GM23338 (cell line): ENCODE measurements at regions not wholly inside any gene's neighbourhood (a gene's known extent, or its start where the extent isn't known, plus 50 kb on each side); places are given as distances from the start of the nearest gene placed in this dataset.

Source experiments
- ATAC-seq: fragments of 200-7000 bp; cut with Tn5 transposase; 3 replicates; pipeline ENCODE4 v1.9.1; 2020
- DNase-seq: peaks from one replicate; pipeline ENCODE4 v3.0.0-alpha.2; 2015; ENCODE audit warnings: low spot score
- H2AFZ ChIP-seq: fragments of 200-600 bp; sonication (generic); 2 replicates; pipeline ENCODE4 v1.8.0; 2016; ENCODE audit warnings: antibody characterized with exemption, mild to moderate bottlenecking, moderate library complexity
- H3F3A ChIP-seq: fragments of 200-600 bp; sonication (generic); replicated peaks from 2 replicates; pipeline ENCODE4 v1.8.0; 2017; ENCODE audit warnings: antibody characterized with exemption, mixed run types, low read depth
- H3K27ac ChIP-seq: fragments of 200-600 bp; sonication (generic); 2 replicates; pipeline ENCODE4 v1.6.1; 2016; ENCODE audit warnings: low read depth
- H3K27me3 ChIP-seq: fragments of 200-600 bp; sonication (generic); 2 replicates; pipeline ENCODE4 v1.8.0; 2016; ENCODE audit warnings: mild to moderate bottlenecking, mixed run types, moderate library complexity; ENCODE audit not compliant: insufficient read depth
- H3K36me3 ChIP-seq: fragments of 200-600 bp; sonication (generic); 2 replicates; pipeline ENCODE4 v1.8.0; 2016; ENCODE audit warnings: mild to moderate bottlenecking; ENCODE audit not compliant: insufficient read depth
- H3K4me1 ChIP-seq: fragments of 200-600 bp; sonication (generic); 2 replicates; pipeline ENCODE4 v1.8.0; 2016; ENCODE audit warnings: mild to moderate bottlenecking, moderate library complexity; ENCODE audit not compliant: insufficient read depth
- H3K4me2 ChIP-seq: fragments of 200-600 bp; sonication (generic); 2 replicates; pipeline ENCODE4 v1.7.1; 2017; ENCODE audit warnings: mixed run types
- H3K4me3 ChIP-seq: fragments of 200-600 bp; sonication (generic); 2 replicates; pipeline ENCODE4 v1.6.1; 2016; ENCODE audit warnings: mixed run types
- H3K79me2 ChIP-seq: fragments of 200-600 bp; sonication (generic); replicated peaks from 2 replicates; pipeline ENCODE4 v1.8.0; 2017; ENCODE audit warnings: mild to moderate bottlenecking; ENCODE audit not compliant: insufficient read depth
- H3K9me2 ChIP-seq: fragments of 200-600 bp; sonication (generic); 2 replicates; pipeline ENCODE4 v1.8.0; 2017; ENCODE audit not compliant: insufficient read depth
- H4K20me1 ChIP-seq: fragments of 200-600 bp; sonication (generic); replicated peaks from 2 replicates; pipeline ENCODE4 v1.8.0; 2017; ENCODE audit warnings: mild to moderate bottlenecking; ENCODE audit not compliant: insufficient read depth
- H3K27ac Mint-ChIP-seq: 2 replicates; pipeline ENCODE4 v1.8.0; 2020; ENCODE audit warnings: inconsistent platforms, mild to moderate bottlenecking, moderate library complexity, mixed read lengths
- H3K27me3 Mint-ChIP-seq: 3 replicates; pipeline ENCODE4 v1.8.0; 2022; ENCODE audit warnings: low read depth, mild to moderate bottlenecking, moderate library complexity, mixed read lengths, inconsistent platforms; ENCODE audit not compliant: insufficient read depth, poor library complexity
- H3K36me3 Mint-ChIP-seq: 3 replicates; pipeline ENCODE4 v1.8.0; 2021; ENCODE audit warnings: low read depth, mild to moderate bottlenecking, inconsistent platforms, moderate library complexity, mixed read lengths
- H3K4me1 Mint-ChIP-seq: 3 replicates; pipeline ENCODE4 v1.8.0; 2020; ENCODE audit warnings: mild to moderate bottlenecking, inconsistent platforms, mixed read lengths
- H3K4me3 Mint-ChIP-seq: 3 replicates; pipeline ENCODE4 v1.8.0; 2021; ENCODE audit warnings: moderate library complexity, mild to moderate bottlenecking, inconsistent platforms, mixed read lengths
- H3K9me3 Mint-ChIP-seq: 3 replicates; pipeline ENCODE4 v1.8.0; 2020; ENCODE audit warnings: moderate library complexity, mild to moderate bottlenecking, inconsistent platforms, mixed read lengths
- CREB1 ChIP-seq: fragments of 250-450 bp; sonication (Bioruptor Pico); IDR thresholded peaks from 2 replicates; pipeline ENCODE4 v1.5.0; 2020; ENCODE audit warnings: low read depth, mild to moderate bottlenecking, moderate library complexity
- CTCF ChIP-seq, 2 experiments: fragments of 200-600 bp in 1 of 2; sonication (generic) in 1 of 2; conservative IDR thresholded peaks; 2 replicates each; pipeline versions ENCODE4 v1.5.1 to v1.6.1; 2016 to 2017; ENCODE audit warnings: antibody characterized with exemption in 2 of 2, low read depth in 2 of 2, mild to moderate bottlenecking in 2 of 2, moderate library complexity in 1 of 2
- ETS1 ChIP-seq: IDR thresholded peaks from 2 replicates; pipeline ENCODE4 v1.6.1; 2016; ENCODE audit warnings: antibody characterized with exemption
- EZH2 ChIP-seq: fragments of 200-600 bp; sonication (generic); IDR thresholded peaks from one replicate; pipeline ENCODE4 v1.8.0; 2017; ENCODE audit warnings: antibody characterized with exemption, mild to moderate bottlenecking, low read depth; ENCODE audit not compliant: unreplicated experiment
- EZH2phosphoT487 ChIP-seq: fragments of 200-600 bp; sonication (generic); IDR thresholded peaks from one replicate; pipeline ENCODE4 v1.8.1; 2018; ENCODE audit warnings: antibody characterized with exemption; ENCODE audit not compliant: unreplicated experiment
- JUNB ChIP-seq: IDR thresholded peaks from one replicate; pipeline ENCODE4 v1.6.1; 2016; ENCODE audit warnings: antibody characterized with exemption; ENCODE audit not compliant: unreplicated experiment
- NANOG ChIP-seq: IDR thresholded peaks from 2 replicates; pipeline ENCODE4 v1.6.1; 2016; ENCODE audit warnings: antibody characterized with exemption, borderline replicate concordance
- POLR2AphosphoS5 ChIP-seq: IDR thresholded peaks from 2 replicates; pipeline ENCODE4 v1.6.1; 2016; ENCODE audit warnings: antibody characterized with exemption, low read depth
- STAT1 ChIP-seq: IDR thresholded peaks from one replicate; pipeline ENCODE4 v1.6.1; 2016; ENCODE audit warnings: antibody characterized with exemption; ENCODE audit not compliant: unreplicated experiment
- ZNF114 ChIP-seq: fragments of 250-450 bp; sonication (Bioruptor Pico); IDR thresholded peaks from 2 replicates; pipeline ENCODE4 v1.5.0; 2020; ENCODE audit warnings: mild to moderate bottlenecking, moderate library complexity
- ZNF331 ChIP-seq: fragments of 250-450 bp; sonication (Bioruptor Pico); IDR thresholded peaks from 2 replicates; pipeline ENCODE4 v1.5.0; 2020; ENCODE audit warnings: low read depth, mild to moderate bottlenecking, moderate library complexity
- TF ChIP-seq, protein P1 (sequence below): fragments of 250-450 bp; sonication (Bioruptor Pico); IDR thresholded peaks from 2 replicates; pipeline ENCODE4 v1.5.0; 2020; ENCODE audit warnings: mild to moderate bottlenecking, moderate library complexity
- TF ChIP-seq, protein P2 (sequence below): IDR thresholded peaks from one replicate; pipeline ENCODE4 v1.6.1; 2018; ENCODE audit warnings: antibody characterized with exemption; ENCODE audit not compliant: unreplicated experiment

- Histone ChIP-seq H3F3A (no peaks in the 10 kb centered on the region), H3K27me3 (no peaks in the 10 kb centered on the region), H2AFZ (no peak overlapping the region), H4K20me1 (no peaks in the 10 kb centered on the region), H3K4me3 (no peak overlapping the region), H3K27ac (no peak overlapping the region), H3K4me2 (no peak overlapping the region), H3K4me1 (no peaks in the 10 kb centered on the region), H3K36me3 (no peaks in the 10 kb centered on the region), H3K9me2 (no peaks in the 10 kb centered on the region; the same call in 1 of the 2 replicates), H3K79me2 (no peaks in the 10 kb centered on the region)
- H3K27me3 Mint-ChIP-seq: no peaks in the 10 kb centered on the region
- DNase-seq (no peak), ATAC-seq (no peak)
- peaks cover 5% of the 10 kb centered on the region; the same call in 2 of the 3 replicates for H3K4me1 Mint-ChIP-seq
- H3K27ac Mint-ChIP-seq: no peak overlapping the region
- TF ChIP-seq CTCF (conservative IDR thresholded peaks at IDR 0.05; ENCODE audit: low read depth in 2 of 2) (no peak), NANOG (no peak), POLR2AphosphoS5 (no peak), ETS1 (no peak), STAT1 (no peak), ZNF331 (CRISPR knock-in tag) (no peak), ZNF114 (no peak), EZH2 (no peak), CREB1 (CRISPR knock-in tag) (no peak), JUNB (no peak), EZH2phosphoT487 (no peak)
- TF ChIP-seq, protein P1, sequence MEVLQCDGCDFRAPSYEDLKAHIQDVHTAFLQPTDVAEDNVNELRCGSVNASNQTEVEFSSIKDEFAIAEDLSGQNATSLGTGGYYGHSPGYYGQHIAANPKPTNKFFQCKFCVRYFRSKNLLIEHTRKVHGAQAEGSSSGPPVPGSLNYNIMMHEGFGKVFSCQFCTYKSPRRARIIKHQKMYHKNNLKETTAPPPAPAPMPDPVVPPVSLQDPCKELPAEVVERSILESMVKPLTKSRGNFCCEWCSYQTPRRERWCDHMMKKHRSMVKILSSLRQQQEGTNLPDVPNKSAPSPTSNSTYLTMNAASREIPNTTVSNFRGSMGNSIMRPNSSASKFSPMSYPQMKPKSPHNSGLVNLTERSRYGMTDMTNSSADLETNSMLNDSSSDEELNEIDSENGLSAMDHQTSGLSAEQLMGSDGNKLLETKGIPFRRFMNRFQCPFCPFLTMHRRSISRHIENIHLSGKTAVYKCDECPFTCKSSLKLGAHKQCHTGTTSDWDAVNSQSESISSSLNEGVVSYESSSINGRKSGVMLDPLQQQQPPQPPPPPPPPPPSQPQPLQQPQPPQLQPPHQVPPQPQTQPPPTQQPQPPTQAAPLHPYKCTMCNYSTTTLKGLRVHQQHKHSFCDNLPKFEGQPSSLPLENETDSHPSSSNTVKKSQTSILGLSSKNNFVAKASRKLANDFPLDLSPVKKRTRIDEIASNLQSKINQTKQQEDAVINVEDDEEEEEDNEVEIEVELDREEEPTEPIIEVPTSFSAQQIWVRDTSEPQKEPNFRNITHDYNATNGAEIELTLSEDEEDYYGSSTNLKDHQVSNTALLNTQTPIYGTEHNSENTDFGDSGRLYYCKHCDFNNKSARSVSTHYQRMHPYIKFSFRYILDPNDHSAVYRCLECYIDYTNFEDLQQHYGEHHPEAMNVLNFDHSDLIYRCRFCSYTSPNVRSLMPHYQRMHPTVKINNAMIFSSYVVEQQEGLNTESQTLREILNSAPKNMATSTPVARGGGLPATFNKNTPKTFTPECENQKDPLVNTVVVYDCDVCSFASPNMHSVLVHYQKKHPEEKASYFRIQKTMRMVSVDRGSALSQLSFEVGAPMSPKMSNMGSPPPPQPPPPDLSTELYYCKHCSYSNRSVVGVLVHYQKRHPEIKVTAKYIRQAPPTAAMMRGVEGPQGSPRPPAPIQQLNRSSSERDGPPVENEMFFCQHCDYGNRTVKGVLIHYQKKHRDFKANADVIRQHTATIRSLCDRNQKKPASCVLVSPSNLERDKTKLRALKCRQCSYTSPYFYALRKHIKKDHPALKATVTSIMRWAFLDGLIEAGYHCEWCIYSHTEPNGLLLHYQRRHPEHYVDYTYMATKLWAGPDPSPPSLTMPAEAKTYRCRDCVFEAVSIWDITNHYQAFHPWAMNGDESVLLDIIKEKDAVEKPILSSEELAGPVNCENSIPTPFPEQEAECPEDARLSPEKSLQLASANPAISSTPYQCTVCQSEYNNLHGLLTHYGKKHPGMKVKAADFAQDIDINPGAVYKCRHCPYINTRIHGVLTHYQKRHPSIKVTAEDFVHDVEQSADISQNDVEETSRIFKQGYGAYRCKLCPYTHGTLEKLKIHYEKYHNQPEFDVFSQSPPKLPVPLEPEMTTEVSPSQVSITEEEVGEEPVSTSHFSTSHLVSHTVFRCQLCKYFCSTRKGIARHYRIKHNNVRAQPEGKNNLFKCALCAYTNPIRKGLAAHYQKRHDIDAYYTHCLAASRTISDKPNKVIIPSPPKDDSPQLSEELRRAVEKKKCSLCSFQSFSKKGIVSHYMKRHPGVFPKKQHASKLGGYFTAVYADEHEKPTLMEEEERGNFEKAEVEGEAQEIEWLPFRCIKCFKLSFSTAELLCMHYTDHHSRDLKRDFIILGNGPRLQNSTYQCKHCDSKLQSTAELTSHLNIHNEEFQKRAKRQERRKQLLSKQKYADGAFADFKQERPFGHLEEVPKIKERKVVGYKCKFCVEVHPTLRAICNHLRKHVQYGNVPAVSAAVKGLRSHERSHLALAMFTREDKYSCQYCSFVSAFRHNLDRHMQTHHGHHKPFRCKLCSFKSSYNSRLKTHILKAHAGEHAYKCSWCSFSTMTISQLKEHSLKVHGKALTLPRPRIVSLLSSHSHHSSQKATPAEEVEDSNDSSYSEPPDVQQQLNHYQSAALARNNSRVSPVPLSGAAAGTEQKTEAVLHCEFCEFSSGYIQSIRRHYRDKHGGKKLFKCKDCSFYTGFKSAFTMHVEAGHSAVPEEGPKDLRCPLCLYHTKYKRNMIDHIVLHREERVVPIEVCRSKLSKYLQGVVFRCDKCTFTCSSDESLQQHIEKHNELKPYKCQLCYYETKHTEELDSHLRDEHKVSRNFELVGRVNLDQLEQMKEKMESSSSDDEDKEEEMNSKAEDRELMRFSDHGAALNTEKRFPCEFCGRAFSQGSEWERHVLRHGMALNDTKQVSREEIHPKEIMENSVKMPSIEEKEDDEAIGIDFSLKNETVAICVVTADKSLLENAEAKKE: no peak
- TF ChIP-seq, protein P2, sequence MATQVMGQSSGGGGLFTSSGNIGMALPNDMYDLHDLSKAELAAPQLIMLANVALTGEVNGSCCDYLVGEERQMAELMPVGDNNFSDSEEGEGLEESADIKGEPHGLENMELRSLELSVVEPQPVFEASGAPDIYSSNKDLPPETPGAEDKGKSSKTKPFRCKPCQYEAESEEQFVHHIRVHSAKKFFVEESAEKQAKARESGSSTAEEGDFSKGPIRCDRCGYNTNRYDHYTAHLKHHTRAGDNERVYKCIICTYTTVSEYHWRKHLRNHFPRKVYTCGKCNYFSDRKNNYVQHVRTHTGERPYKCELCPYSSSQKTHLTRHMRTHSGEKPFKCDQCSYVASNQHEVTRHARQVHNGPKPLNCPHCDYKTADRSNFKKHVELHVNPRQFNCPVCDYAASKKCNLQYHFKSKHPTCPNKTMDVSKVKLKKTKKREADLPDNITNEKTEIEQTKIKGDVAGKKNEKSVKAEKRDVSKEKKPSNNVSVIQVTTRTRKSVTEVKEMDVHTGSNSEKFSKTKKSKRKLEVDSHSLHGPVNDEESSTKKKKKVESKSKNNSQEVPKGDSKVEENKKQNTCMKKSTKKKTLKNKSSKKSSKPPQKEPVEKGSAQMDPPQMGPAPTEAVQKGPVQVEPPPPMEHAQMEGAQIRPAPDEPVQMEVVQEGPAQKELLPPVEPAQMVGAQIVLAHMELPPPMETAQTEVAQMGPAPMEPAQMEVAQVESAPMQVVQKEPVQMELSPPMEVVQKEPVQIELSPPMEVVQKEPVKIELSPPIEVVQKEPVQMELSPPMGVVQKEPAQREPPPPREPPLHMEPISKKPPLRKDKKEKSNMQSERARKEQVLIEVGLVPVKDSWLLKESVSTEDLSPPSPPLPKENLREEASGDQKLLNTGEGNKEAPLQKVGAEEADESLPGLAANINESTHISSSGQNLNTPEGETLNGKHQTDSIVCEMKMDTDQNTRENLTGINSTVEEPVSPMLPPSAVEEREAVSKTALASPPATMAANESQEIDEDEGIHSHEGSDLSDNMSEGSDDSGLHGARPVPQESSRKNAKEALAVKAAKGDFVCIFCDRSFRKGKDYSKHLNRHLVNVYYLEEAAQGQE: no peak
- H3K9me3 Mint-ChIP-seq: no peaks in the 10 kb centered on the region
- H3K4me3 Mint-ChIP-seq: no peak overlapping the region
- no peaks in the 10 kb centered on the region for H3K36me3 Mint-ChIP-seq
Measured at GRCh38 chr9:26311463-26311995, 581.1 kb downstream of the CAAP1 start.
